HFF-Myc (cell line): ENCODE measurements at regions not wholly inside any gene's neighbourhood (a gene's known extent, or its start where the extent isn't known, plus 50 kb on each side); places are given as distances from the start of the nearest gene placed in this dataset.
"Not testable (repeated sequence)": the region's sequence is repeated elsewhere in the genome, so short reads cannot be mapped to it uniquely, and the experiment has no call there.

Source experiments
- DNase-seq: peaks from one replicate; pipeline ENCODE4 v3.0.0-alpha.2; 2011; ENCODE audit warnings: low read depth; ENCODE audit errors: extremely low read depth
- H3K4me3 ChIP-seq: replicated peaks from 2 replicates; pipeline ENCODE4 v1.5.1; 2011; ENCODE audit warnings: low read depth, mild to moderate bottlenecking, control low read depth, low read length
- TF ChIP-seq, protein P1 (sequence below): IDR thresholded peaks from 2 replicates; pipeline ENCODE4 v1.5.1; 2012; ENCODE audit warnings: mild to moderate bottlenecking, low read depth, low read length, control low read depth; ENCODE audit errors: missing control alignments

DNA sequence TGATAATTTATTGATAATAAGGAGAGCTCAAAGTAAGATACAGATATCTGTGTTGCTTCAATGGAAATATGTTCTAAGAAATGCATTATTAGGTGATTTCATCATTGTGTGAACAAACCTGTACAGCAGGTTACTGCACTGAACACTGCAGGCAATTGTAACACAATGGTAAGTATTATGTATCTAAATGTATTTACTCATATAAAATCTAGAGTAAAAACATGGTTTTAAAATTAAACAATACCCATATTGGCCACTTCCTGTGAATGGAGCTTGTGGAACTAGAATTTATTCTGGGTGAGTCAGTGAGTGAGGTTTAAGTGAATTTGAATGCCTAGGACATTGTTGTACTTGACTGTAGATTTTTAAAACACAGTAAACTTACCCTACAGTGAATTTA is 722.9 kb upstream of the RAG2 start:
- no peak overlapping the region for H3K4me3 ChIP-seq
- TF ChIP-seq, protein P1, sequence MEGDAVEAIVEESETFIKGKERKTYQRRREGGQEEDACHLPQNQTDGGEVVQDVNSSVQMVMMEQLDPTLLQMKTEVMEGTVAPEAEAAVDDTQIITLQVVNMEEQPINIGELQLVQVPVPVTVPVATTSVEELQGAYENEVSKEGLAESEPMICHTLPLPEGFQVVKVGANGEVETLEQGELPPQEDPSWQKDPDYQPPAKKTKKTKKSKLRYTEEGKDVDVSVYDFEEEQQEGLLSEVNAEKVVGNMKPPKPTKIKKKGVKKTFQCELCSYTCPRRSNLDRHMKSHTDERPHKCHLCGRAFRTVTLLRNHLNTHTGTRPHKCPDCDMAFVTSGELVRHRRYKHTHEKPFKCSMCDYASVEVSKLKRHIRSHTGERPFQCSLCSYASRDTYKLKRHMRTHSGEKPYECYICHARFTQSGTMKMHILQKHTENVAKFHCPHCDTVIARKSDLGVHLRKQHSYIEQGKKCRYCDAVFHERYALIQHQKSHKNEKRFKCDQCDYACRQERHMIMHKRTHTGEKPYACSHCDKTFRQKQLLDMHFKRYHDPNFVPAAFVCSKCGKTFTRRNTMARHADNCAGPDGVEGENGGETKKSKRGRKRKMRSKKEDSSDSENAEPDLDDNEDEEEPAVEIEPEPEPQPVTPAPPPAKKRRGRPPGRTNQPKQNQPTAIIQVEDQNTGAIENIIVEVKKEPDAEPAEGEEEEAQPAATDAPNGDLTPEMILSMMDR = no peak
- no peak for DNase-seq

DNA sequence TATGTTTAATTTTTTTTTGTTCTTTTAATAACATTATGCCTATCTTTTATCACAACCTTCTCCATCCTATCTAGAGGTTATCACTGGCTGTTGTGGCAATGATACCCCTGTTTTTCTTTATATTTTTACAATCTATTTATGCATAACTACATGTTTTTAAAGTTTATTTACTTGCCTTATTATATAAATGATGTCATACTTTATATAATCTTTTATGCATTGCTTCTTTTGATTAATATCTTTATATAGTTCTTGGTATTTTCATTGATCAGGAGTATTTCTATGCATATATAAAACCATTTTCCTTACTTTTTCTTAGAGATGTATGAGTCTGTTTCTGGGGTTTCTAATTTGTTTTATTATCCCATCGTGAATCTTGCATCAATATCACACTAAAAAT is 719.8 kb upstream of the RAG2 start:
- no peak for DNase-seq
- TF ChIP-seq, protein P1 = no peak
- no peak overlapping the region for H3K4me3 ChIP-seq

DNA sequence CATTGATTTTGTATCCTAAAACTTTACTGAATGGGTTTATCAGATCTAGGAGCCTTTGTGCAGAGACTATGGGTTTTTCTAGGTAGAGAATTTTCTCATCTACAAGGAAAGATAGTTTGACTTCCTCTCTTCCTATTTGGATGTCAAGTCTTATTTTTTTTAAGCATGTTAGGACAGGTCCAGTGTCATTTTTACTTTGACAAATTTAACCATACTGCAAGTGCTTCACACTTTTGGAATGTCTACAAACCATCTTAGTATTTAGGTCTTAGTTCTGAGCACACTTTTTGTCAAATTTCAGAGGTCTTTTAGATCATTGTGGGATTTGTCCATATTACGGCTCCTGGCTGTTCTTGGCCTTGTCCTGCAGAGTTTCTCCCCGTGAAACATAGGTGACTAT is 715.2 kb upstream of the RAG2 start:
- no peak for DNase-seq
- TF ChIP-seq, protein P1 = no peak
- no peak overlapping the region for H3K4me3 ChIP-seq

DNA sequence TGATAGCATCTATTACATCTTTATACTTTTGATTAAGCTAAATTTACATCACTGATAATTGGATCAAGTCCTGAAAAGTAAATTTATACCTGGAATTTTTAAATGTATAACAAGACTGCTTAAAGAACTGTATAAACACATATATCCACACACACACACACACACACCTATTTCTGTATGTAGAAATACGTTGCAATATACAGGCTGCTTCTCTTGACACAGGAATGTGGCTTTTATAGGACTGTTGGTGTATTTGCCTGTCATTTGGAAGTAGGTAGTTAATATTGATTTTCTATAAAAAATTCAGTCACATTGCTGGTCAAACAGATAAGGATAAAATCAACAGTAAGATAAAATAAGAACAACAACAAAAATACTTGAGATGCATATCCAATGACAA is 708.5 kb upstream of the RAG2 start:
- no peak for DNase-seq
- no peak overlapping the region for H3K4me3 ChIP-seq
- TF ChIP-seq, protein P1 = no peak

DNA sequence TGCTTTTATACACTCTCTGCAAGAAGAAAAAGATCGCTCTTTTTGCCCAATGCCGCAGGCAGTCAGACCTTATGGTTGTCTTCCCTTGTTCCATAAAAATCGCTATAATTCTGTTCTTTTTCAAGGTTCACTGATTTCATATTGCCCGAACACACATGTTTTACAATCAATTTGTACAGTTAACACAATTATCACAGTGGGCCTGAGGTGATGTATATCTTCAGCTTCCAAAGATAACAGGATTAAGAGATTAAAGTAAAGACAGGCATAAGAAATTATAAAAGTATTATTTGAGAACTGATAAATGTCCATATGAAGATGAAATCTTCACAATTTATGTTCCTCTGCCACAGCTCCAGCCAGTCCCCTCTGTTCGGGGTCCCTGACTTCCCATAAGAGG is 703.4 kb upstream of the RAG2 start:
- DNase-seq, H3K4me3 ChIP-seq: not testable (repeated sequence)

DNA sequence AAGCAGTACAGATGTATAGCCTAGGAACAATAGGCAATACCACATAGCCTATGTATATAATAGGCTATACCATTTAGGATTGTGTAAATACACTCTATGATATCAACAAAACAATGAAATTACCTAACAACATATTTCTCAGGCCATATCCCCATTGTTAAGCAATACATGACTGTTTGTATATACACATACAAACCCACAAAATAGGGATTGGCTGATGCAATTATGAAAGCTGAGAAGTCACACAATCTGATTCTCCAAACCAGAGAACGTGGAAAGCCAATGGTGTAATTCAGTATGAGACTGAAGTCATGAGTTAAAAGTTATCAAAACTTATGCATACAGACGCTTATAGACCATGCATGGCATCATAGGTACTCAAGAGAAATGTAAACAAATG is 700.1 kb upstream of the RAG2 start:
- no peak for DNase-seq
- TF ChIP-seq, protein P1 = no peak
- H3K4me3 ChIP-seq = no peak overlapping the region

DNA sequence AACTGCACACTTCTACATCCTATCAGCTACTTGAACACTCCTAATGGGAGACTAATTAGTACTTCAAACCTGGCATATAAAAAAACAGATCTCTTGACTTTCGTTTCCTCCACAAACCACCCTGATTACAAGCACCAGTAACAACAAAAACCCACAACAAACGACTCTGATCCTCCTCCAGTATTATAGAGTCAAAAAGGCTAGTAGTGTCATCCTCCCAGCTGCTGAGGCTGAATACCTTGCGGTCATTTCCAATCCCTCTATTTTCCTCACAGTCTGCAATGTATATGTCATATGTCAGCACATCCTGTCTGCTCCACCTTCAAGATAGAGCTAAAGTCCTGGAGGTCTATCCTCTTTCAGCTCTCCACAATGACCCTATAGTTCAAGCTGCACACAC is 688.9 kb upstream of the RAG2 start:
- TF ChIP-seq, protein P1 = no peak
- no peak for DNase-seq
- no peak overlapping the region for H3K4me3 ChIP-seq

GRCh38 chr11:37282367-37282766 is 684.3 kb upstream of the RAG2 start:
- TF ChIP-seq, protein P1 = no peak
- H3K4me3 ChIP-seq = no peak overlapping the region
- no peak for DNase-seq
